ENCODE measurements at regions not wholly inside any gene's neighbourhood (a gene's known extent, or its start where the extent isn't known, plus 50 kb on each side); places are given as distances from the start of the nearest gene placed in this dataset.

GRCh38 chr15:92803852-92804609 lies 96.1 kb upstream of the CHD2 start (continued):
- peak; percentile 87 for TF ChIP-seq KAT8 (CRISPR knock-in tag; IDR thresholded peaks at IDR 0.05)
- no peak for TF ChIP-seq ATAD3A (CRISPR knock-in tag; IDR thresholded peaks at IDR 0.05)
- 0 out of 2 replicates have a peak, but pooled peaks have one; percentile 40 for TF ChIP-seq ZNF563 (CRISPR knock-in tag; IDR thresholded peaks at IDR 0.05)
- TF ChIP-seq, protein P1, sequence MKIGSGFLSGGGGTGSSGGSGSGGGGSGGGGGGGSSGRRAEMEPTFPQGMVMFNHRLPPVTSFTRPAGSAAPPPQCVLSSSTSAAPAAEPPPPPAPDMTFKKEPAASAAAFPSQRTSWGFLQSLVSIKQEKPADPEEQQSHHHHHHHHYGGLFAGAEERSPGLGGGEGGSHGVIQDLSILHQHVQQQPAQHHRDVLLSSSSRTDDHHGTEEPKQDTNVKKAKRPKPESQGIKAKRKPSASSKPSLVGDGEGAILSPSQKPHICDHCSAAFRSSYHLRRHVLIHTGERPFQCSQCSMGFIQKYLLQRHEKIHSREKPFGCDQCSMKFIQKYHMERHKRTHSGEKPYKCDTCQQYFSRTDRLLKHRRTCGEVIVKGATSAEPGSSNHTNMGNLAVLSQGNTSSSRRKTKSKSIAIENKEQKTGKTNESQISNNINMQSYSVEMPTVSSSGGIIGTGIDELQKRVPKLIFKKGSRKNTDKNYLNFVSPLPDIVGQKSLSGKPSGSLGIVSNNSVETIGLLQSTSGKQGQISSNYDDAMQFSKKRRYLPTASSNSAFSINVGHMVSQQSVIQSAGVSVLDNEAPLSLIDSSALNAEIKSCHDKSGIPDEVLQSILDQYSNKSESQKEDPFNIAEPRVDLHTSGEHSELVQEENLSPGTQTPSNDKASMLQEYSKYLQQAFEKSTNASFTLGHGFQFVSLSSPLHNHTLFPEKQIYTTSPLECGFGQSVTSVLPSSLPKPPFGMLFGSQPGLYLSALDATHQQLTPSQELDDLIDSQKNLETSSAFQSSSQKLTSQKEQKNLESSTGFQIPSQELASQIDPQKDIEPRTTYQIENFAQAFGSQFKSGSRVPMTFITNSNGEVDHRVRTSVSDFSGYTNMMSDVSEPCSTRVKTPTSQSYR (CRISPR knock-in tag; IDR thresholded peaks at IDR 0.05; ENCODE audit: borderline replicate concordance) = peak; percentile 66; the same call in 1 of the 2 replicates
- TF ChIP-seq SNAI1 (CRISPR knock-in tag; IDR thresholded peaks at IDR 0.05; ENCODE audit: borderline replicate concordance) = no peak
- TF ChIP-seq HOXA3 (CRISPR knock-in tag; IDR thresholded peaks at IDR 0.05) = peak; percentile 96
- peak; percentile 98 for TF ChIP-seq FOSL2 (CRISPR knock-in tag; IDR thresholded peaks at IDR 0.05)
- TF ChIP-seq CBX1 (IDR thresholded peaks at IDR 0.05; ENCODE audit: low read depth) = no peak
- TF ChIP-seq CSRNP2 (CRISPR knock-in tag; conservative IDR thresholded peaks at IDR 0.05; ENCODE audit: low read depth) = no peak
- no peak for TF ChIP-seq ZC3H4 (CRISPR knock-in tag; IDR thresholded peaks at IDR 0.05; ENCODE audit: borderline replicate concordance)
- peak; percentile 47; the same call in 1 of the 2 replicates for TF ChIP-seq ZFY (CRISPR knock-in tag; IDR thresholded peaks at IDR 0.05)
- TF ChIP-seq, protein P2, sequence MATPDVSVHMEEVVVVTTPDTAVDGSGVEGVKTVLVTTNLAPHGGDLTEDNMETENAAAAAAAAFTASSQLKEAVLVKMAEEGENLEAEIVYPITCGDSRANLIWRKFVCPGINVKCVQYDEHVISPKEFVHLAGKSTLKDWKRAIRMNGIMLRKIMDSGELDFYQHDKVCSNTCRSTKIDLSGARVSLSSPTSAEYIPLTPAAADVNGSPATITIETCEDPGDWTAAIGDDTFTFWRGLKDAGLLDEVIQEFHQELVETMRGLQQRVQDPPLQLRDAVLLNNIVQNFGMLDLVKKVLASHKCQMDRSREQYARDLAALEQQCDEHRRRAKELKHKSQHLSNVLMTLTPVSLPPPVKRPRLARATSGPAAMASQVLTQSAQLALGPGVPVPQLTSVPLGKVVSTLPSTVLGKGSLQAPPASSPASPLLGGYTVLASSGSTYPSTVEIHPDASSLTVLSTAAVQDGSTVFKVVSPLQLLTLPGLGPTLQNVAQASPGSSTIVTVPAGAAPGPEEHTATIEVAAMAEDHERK (CRISPR knock-in tag; IDR thresholded peaks at IDR 0.05; ENCODE audit: low read depth) = no peak; the same call in 1 of the 2 replicates
- TF ChIP-seq PHF20 (CRISPR knock-in tag; IDR thresholded peaks at IDR 0.05) = no peak
- TF ChIP-seq, protein P3, sequence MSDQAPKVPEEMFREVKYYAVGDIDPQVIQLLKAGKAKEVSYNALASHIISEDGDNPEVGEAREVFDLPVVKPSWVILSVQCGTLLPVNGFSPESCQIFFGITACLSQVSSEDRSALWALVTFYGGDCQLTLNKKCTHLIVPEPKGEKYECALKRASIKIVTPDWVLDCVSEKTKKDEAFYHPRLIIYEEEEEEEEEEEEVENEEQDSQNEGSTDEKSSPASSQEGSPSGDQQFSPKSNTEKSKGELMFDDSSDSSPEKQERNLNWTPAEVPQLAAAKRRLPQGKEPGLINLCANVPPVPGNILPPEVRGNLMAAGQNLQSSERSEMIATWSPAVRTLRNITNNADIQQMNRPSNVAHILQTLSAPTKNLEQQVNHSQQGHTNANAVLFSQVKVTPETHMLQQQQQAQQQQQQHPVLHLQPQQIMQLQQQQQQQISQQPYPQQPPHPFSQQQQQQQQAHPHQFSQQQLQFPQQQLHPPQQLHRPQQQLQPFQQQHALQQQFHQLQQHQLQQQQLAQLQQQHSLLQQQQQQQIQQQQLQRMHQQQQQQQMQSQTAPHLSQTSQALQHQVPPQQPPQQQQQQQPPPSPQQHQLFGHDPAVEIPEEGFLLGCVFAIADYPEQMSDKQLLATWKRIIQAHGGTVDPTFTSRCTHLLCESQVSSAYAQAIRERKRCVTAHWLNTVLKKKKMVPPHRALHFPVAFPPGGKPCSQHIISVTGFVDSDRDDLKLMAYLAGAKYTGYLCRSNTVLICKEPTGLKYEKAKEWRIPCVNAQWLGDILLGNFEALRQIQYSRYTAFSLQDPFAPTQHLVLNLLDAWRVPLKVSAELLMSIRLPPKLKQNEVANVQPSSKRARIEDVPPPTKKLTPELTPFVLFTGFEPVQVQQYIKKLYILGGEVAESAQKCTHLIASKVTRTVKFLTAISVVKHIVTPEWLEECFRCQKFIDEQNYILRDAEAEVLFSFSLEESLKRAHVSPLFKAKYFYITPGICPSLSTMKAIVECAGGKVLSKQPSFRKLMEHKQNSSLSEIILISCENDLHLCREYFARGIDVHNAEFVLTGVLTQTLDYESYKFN (CRISPR knock-in tag; conservative IDR thresholded peaks at IDR 0.05) = peak; percentile 99
- peak; percentile 82; the same call in 1 of the 2 replicates for TF ChIP-seq SKIL (CRISPR knock-in tag; IDR thresholded peaks at IDR 0.05; ENCODE audit: borderline replicate concordance)
